K562 (cell line): ENCODE measurements at regions not wholly inside any gene's neighbourhood (a gene's known extent, or its start where the extent isn't known, plus 50 kb on each side); places are given as distances from the start of the nearest gene placed in this dataset.

Experiments
- RBM22 ChIP-seq: fragments of 200-400 bp; formaldehyde crosslinking; IDR thresholded peaks from 2 replicates; pipeline ENCODE4 v1.6.1; 2018; ENCODE audit warnings: low read length, low read depth; ENCODE audit not compliant: poor library complexity, severe bottlenecking
- RERE ChIP-seq: sonication (generic); formaldehyde crosslinking; IDR thresholded peaks from 2 replicates; pipeline ENCODE4 v1.8.0; 2023; ENCODE audit warnings: missing genetic modification reagents, mild to moderate bottlenecking, borderline replicate concordance
- ZNF124 ChIP-seq: sonication (generic); formaldehyde crosslinking; IDR thresholded peaks from 2 replicates; pipeline ENCODE4 v1.8.1; 2022; ENCODE audit warnings: missing genetic modification reagents
- ZNF512 ChIP-seq: IDR thresholded peaks from 2 replicates; pipeline ENCODE4 v1.6.1; 2016; ENCODE audit warnings: missing genetic modification characterization, missing compliant biosample characterization

GRCh38 chr4:165756836-165757235 lies 116.2 kb upstream of the TLL1 start (continued):
- TF ChIP-seq ZNF512 (no peak), RBM22 (no peak), ZNF124 (CRISPR knock-in tag) (no peak), RERE (CRISPR knock-in tag) (no peak)
